Dermis blood vessel endothelial cell (primary cell): ENCODE measurements at regions not wholly inside any gene's neighbourhood (a gene's known extent, or its start where the extent isn't known, plus 50 kb on each side); places are given as distances from the start of the nearest gene placed in this dataset.
A peak's percentile ranks its signal among the peaks of the same experiment; 100 is the strongest.
"Not testable (repeated sequence)": the region's sequence is repeated elsewhere in the genome, so short reads cannot be mapped to it uniquely, and the experiment has no call there.

Experiments
- DNase-seq: peaks from one replicate; pipeline ENCODE4 v3.0.0; 2010

DNA sequence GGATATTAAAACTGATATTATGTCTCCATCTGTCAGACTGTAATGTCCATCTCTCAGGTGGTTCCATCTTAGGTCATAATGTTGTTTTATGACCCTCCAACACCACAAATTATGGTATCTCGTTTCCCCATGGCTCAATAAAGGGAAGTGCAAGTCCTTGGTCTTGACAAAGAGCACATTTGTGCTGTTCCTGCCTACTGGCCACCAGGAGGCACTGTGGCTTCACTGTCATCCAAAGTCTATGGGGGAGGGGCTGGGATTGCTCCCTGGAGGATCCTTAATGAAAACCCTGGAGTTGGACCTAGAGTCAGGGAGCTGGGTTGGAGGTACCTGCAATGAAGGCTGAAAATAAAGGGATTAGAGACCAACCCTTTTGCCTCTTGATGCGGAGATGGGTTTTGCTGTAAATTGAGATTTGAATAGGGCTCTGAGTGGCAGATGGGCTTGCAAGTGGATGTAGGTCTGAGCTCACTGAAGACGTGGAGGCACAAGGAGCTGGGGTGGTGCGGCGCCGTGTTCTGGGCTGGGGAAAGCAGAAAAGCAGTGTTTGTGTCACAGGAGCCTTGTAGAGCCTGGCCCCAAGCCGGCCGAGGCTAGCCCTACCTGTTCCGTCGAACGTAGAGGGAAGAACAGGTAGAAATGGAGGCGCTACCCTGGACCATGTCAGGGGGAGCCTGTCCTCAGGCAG, 180.5 kb upstream of the PRSS58 start:
- peak; percentile 70 for DNase-seq

DNA sequence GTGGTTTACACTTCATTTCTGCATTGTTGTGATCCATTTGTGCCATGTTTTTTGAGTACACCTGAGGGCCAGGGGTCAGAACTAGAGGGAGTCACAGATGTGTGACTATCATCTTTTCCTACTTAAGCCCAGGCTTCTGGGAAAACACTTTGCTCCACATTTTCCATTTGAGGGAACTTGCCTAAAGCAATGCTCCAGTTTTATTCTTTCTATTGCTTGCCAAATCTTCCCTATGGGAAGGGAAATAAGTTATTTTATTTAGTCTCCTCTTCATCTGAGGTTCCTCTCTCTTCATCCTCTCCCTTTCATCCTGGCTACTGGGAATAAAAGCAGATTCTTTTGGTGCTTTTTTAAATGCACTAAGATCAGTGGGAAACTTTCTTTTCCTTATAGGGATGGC, 179.9 kb upstream of the PRSS58 start:
- DNase-seq = no peak

GRCh38 chr7:142436601-142437000, 178.7 kb upstream of the PRSS58 start:
- peak; percentile 66 for DNase-seq

DNA sequence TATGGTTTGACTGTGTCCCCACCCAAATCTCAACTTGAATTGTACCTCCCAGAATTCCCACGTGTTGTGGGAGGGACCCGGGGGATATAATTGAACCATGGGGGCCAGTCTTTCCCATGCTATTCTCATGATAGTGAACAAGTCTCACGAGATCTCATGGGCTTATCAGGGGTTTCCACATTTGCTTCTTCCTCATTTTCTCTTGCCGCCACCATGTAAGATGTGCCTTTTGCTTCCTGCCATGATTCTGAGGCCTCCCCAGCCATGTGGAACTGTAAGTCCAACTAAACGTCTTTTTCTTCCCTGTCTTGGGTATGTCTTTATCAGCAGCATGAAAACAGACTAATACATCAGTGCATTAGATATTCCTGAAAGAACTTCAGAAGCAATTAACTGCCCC, 177.7 kb upstream of the PRSS58 start:
- DNase-seq = not testable (repeated sequence)

DNA sequence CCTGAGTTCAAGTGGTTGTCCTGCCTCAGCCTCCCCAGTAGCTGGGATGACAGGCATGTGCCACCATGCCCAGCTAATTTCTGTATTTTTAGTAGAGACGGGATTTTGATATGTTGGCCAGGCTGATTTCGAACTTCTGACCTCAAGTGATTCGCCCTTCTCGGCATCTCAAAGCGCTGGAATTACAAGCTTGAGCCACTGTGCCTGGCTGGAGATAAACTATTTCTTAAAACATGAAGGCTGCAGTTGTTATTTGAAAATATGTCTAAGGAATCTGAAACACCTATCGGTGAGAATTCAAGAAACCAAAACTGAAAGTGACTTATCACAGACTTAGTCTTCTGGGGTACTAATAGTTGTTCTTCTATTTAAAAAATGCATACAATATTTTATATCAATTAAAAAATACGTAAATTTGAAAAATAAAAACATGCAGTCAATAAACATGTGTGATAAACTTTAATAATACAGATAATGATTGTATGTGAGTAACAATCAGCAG, 176.9 kb upstream of the PRSS58 start:
- DNase-seq = no peak

DNA sequence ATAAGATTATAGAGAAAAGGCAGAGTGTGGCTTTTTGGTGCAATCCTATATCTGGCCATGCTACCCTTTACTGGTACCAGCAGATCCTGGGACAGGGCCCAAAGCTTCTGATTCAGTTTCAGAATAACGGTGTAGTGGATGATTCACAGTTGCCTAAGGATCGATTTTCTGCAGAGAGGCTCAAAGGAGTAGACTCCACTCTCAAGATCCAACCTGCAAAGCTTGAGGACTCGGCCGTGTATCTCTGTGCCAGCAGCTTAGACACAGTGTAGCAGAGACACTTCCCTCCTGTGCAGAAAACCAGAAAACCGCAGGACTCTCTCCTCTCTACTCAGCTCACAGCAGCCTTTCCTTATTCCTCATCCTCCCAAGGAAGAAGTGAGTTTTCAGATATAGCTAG, 176.3 kb upstream of the PRSS58 start:
- not testable (repeated sequence) for DNase-seq

GRCh38 chr7:142432377-142432776, 174.5 kb upstream of the PRSS58 start:
- DNase-seq = peak; percentile 68

DNA sequence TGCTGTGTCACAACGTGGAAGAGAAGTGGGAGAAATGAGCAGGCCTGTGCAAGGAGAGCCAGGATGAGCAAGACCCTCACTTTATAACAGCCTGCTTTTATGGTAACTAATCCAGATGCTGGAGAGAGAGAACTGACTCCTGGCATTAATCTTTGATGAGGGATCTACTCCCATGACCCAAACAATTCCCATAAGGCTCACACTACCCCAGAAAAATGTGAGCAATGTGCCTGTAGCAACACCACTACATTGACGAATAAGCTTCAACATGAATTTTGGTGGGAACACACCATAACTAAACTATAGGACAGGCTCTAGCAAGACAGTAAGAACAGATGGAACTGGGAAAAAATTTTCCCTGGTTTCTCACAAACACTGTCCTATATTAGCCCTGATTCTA, 173.6 kb upstream of the PRSS58 start:
- no peak for DNase-seq

GRCh38 chr7:142428094-142428493, 170.2 kb upstream of the PRSS58 start:
- no peak for DNase-seq

DNA sequence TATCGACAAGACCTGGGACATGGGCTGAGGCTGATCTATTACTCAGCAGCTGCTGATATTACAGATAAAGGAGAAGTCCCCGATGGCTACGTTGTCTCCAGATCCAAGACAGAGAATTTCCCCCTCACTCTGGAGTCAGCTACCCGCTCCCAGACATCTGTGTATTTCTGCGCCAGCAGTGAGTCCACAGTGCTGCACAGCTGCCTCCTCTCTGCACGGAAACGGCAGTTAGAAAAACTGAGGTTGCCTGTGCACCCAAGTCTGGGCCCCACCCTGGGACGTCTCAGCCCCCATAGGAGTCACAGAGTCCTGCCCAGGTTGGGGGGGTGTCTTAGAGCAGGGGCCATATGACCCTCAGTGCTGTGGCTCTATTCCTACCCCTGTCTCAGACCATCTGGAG, 167.4 kb upstream of the PRSS58 start:
- no peak for DNase-seq

DNA sequence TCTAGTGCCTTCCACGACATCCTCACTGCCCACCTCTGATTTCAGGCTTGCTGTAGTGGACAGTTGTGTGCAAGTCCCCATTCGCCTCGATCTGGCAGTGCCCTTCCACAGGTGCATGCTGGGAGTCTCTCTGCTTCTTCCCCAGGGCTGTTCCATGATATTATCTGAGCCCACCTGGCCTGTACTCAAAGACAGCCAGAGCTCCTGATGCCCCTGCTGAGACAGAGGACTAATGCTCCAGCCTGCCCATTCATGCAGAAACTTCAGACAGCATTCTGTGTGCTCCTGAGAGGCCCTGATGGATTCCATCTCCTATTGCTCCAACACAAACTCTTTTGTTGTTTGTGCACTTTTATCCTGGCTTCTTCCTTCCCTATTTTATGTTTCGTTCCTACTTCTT, 164.8 kb upstream of the PRSS58 start:
- DNase-seq = no peak

GRCh38 chr7:142420554-142421362, 162.9 kb upstream of the PRSS58 start:
- DNase-seq = peak; percentile 61

DNA sequence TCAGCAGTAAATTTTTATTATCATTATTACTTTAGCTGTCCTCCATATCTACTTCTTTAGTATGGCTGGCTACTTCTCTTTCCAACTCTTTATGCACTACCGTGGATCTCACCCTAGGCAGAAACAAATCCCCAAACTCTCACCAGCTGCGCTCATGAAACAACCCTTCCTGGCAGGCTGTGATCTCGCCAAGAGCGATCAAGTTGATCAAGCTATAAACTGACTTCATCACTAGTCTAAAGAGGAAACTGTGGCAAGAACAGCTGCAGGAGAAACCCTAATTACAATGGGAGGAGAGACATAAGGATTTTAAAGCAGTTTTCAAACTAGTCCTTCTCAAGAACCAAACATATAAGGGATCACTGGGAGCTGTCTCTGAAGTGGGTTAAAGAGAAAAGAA, 160.5 kb upstream of the PRSS58 start:
- DNase-seq = no peak

GRCh38 chr7:142414915-142415314, 157.1 kb upstream of the PRSS58 start:
- DNase-seq = no peak

DNA sequence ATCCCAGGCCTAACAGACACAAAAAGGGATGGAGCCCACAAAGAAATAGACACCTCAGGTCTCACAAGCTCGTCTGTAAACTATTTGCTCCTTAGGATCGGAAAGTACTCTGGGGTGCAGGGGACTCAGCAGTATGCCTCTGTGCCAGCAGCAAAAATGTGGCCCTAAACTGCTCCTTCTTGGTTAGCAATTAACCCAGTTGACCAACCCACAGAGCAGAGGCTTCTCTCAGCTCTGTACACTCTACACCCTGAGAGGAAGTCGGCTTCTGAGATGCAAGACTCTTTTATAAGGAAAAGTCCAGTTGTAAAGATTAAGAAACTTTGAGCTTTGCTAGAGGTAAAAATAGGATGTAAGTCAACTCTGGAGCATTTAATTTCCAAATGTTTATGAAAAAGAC, 156.3 kb upstream of the PRSS58 start:
- no peak for DNase-seq

DNA sequence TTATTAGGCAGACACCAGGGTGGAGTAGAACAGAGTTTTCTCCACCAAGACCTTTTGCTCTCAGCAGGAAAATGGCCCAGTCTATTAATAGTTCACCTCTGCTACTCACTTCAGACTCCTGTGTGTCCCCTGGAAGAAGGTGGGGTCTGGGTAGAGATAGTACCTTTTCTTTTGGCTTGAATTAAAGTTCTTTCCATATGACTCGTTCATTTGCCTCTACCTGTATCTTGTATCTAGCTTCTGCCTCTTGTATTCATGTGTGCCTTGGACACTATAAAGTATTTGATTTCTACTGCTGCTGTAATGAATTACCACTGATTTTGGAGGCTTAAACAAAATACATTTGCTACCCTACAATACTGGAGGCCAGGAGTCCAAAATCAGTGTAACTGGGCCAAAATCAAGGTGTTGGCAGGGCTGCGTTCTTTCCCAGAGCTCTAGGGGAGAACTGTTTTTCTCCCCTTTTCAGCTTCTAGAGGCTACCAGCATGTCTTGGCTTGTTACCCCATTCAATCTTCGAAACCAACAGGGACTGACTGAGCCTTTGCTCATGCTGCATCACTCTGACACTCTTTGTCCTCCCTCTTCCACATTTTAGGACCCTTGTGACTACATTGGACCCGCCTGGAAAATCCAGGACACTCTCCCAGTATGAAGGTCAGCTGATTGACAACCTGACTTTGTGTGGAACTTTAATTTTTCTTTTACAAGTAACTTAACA, 155.6 kb upstream of the PRSS58 start:
- DNase-seq = no peak

DNA sequence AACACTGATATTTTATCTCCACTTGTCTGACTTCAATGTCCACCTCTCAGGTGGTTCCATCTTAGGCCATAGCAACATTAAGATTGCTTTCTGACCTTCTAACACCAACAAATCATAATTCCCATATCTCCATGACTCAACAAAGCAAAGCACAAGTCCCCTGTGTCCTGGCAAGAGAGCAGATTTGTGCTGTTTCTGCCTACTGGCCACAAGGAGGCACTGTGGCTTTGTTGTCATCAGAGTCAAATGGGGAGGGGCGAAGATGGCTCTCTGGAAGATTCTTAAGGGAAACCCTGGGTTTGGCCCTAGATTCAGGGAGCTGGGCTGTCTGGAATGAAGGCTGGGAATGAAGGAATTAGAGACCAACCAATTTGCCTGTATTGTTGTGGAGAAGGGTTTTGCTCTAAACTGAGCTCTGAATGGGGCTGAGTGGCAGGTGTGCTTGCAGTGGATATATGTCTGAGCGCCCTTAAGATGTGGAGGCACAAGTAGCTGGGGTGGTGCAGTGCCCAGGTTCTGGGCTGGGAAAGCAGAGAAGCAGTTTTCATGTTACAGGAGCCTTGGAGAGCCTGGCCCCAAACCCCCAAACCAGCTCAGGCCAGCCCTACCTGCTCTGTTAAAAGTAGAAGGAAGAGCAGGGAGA, 154.8 kb upstream of the PRSS58 start:
- DNase-seq = peak; percentile 75

- DNase-seq = no peak
Observed at GRCh38 chr7:142409471-142409870, 151.6 kb upstream of the PRSS58 start.

- DNase-seq = no peak
Observed at GRCh38 chr7:142408794-142409193, 150.9 kb upstream of the PRSS58 start.

DNA sequence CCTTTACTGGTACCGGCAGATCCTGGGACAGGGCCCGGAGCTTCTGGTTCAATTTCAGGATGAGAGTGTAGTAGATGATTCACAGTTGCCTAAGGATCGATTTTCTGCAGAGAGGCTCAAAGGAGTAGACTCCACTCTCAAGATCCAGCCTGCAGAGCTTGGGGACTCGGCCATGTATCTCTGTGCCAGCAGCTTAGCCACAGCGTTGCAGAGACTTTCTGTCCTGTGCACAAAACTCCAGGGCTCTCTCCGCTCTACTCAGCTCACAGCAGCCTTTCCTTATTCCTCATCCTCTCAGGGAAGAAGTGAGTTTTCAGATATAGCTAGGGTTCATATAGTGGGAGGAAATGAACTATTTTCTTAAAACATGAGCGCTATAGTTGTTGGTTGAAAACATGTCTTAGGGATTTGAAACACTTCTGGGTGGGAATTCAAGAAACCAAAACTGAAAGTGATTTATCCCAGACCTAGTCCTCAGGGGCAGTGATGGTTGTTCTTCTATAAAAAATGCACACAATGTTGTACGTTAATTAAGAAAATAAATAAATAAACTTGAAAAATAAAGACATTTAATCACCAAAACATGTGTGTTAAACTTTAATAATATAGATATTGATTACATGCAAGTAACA, 150.2 kb upstream of the PRSS58 start:
- no peak for DNase-seq

DNA sequence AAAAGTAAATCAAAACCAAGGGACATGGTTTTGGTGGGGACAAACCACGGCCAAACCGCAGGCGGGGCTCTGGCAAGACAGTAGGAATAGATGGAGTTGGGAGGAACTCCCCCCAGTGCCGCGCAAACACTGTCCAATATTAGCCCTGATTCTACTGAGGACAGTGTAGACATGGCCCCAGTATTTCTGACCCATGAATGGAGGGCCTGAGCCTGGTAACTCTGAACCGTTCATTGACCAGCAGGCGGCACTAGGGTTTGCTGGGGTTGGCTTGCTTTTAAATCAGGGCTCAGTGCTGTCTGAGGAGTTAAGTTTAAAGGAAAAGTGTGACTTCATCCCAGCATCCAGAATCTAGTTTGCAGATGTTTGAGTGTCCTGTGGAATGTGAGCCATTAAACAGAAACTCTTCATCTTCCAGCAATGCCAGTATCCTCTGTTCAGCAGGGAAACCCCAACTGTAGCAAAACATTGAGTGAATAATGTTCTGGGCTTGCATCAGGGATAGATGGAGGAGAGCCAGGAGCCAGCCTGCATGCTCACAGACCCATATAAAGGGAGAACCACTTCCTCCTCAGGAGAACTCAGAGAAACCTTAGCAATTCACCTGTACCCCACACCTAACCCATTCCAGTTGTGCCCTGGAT, 147.4 kb upstream of the PRSS58 start:
- no peak for DNase-seq

GRCh38 chr7:142401951-142402350, 144.1 kb upstream of the PRSS58 start:
- DNase-seq = no peak
